ENCODE measurements at regions not wholly inside any gene's neighbourhood (a gene's known extent, or its start where the extent isn't known, plus 50 kb on each side); places are given as distances from the start of the nearest gene placed in this dataset.

DNA sequence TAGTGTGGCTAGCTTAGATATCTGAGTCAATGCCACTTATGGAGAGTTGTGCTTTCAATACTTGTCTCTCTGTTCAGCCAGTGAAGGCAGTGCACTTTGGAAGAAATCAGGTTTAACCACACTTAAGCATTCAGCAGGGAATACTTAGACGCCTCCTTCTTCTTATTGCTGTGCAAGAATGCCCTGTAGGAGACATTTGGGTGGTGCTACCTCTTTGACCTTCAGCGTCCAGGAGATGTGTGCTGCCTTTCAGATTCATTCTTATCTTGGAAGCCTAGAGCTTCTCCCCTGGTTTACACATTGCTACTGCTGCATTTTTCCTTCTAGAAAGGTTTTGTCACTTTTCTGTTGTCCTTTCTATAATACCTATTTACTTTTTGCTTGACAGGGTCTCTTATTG lies 350.5 kb downstream of the ARL6IP6 start:
- no peaks in the 10 kb centered on the region for H3K9me3 ChIP-seq (ENCODE audit: insufficient read depth, low read length)
- no peaks in the 10 kb centered on the region for H3K79me2 ChIP-seq (ENCODE audit: low read length)
- no peak overlapping the region for H3K4me2 ChIP-seq (ENCODE audit: low read length)
- no peaks in the 10 kb centered on the region for H3K27me3 ChIP-seq (ENCODE audit: low read depth, low read length)
- H3K4me3 ChIP-seq (ENCODE audit: low read length), result no peak overlapping the region
- H3K36me3 ChIP-seq (replicated peaks; ENCODE audit: low read depth, low read length), result no peaks in the 10 kb centered on the region
- no peak overlapping the region for H2AFZ ChIP-seq (ENCODE audit: low read depth, low read length)
- H3K4me1 ChIP-seq (ENCODE audit: low read length), result peaks cover 3% of the 10 kb centered on the region; the same call in 1 of the 2 replicates
- no peak overlapping the region for H3K27ac ChIP-seq (ENCODE audit: low read length)
- H4K20me1 ChIP-seq (ENCODE audit: insufficient read depth, low read length), result no peaks in the 10 kb centered on the region
- no peak for TF ChIP-seq EZH2phosphoT487 (IDR thresholded peaks at IDR 0.05; ENCODE audit: low read depth)
- TF ChIP-seq, protein P1, sequence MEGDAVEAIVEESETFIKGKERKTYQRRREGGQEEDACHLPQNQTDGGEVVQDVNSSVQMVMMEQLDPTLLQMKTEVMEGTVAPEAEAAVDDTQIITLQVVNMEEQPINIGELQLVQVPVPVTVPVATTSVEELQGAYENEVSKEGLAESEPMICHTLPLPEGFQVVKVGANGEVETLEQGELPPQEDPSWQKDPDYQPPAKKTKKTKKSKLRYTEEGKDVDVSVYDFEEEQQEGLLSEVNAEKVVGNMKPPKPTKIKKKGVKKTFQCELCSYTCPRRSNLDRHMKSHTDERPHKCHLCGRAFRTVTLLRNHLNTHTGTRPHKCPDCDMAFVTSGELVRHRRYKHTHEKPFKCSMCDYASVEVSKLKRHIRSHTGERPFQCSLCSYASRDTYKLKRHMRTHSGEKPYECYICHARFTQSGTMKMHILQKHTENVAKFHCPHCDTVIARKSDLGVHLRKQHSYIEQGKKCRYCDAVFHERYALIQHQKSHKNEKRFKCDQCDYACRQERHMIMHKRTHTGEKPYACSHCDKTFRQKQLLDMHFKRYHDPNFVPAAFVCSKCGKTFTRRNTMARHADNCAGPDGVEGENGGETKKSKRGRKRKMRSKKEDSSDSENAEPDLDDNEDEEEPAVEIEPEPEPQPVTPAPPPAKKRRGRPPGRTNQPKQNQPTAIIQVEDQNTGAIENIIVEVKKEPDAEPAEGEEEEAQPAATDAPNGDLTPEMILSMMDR (IDR thresholded peaks at IDR 0.05; ENCODE audit: low read depth, low read length), result no peak
- H3K9ac ChIP-seq (ENCODE audit: low read length), result no peak overlapping the region

DNA sequence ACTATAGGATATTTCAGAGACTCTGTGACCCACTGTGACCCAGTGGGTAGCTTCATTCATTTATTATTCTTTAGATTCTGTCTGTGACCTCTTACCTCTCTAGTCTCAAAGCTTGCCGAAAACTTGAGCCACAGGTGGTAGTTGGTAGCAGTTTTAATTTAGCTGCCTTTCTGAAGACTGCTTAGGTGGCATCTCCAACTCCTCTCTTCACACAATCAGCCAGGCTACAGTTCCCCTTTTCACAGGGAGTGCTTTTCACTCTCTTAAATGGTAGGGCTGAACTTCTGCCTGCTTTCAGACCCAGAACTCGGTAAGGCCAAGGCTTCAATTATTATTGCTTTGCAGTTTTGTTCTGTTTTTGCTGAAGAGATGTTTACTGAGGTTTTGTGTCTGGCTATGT lies 349.6 kb downstream of the ARL6IP6 start:
- no peak overlapping the region for H3K4me3 ChIP-seq (ENCODE audit: low read length)
- no peaks in the 10 kb centered on the region for H3K9me3 ChIP-seq (ENCODE audit: insufficient read depth, low read length)
- peaks cover 3% of the 10 kb centered on the region; the same call in 1 of the 2 replicates for H3K4me1 ChIP-seq (ENCODE audit: low read length)
- H3K27me3 ChIP-seq (ENCODE audit: low read depth, low read length), result no peaks in the 10 kb centered on the region
- H2AFZ ChIP-seq (ENCODE audit: low read depth, low read length), result 0 out of 2 replicates have a peak overlapping the region, but pooled peaks have one; percentile 18
- H3K79me2 ChIP-seq (ENCODE audit: low read length), result no peaks in the 10 kb centered on the region
- H3K4me2 ChIP-seq (ENCODE audit: low read length), result no peak overlapping the region
- no peaks in the 10 kb centered on the region for H3K36me3 ChIP-seq (replicated peaks; ENCODE audit: low read depth, low read length)
- H3K27ac ChIP-seq (ENCODE audit: low read length), result no peak overlapping the region
- no peak for TF ChIP-seq EZH2phosphoT487 (IDR thresholded peaks at IDR 0.05; ENCODE audit: low read depth)
- TF ChIP-seq, protein P1 (IDR thresholded peaks at IDR 0.05; ENCODE audit: low read depth, low read length), result no peak
- no peak overlapping the region for H3K9ac ChIP-seq (ENCODE audit: low read length)
- H4K20me1 ChIP-seq (ENCODE audit: insufficient read depth, low read length), result no peaks in the 10 kb centered on the region

DNA sequence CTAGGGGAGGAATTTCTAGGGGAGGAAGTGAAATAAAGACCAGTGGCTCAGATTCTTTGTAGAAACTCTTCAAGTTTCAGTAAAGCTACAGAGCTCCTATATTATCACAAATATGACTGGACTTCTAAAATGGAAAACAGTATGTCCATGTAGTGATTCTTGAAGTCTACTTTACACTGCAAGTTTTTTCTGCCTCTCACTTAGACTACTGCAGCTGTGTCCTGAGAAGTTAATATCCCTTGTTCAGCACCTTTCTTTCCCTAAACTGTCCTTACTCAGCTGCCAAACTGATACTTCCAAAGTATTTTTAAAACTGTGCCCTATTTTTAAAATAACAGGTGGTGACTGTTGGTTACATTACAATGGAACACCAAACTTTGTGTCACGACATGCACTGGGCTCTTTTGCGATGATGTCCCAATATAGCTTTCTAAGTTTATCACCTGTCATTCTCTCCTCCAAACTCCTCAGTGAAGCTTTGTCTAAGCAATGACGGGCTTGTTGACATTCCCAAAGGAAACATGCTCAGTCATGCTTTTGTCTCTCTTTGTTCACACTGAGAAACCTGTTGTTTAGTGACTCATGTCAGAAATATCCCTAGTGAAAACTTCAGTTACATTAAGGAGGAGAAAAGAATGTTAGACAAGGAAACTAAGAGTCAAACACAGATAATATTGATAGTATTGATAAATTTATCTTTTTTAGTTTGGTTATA lies 341.1 kb downstream of the ARL6IP6 start:
- Histone ChIP-seq H3K27me3 (ENCODE audit: low read depth, low read length) (no peaks in the 10 kb centered on the region), H3K4me3 (ENCODE audit: low read length) (no peak overlapping the region), H3K4me1 (ENCODE audit: low read length) (peaks cover 24% of the 10 kb centered on the region), H3K27ac (ENCODE audit: low read length) (no peak overlapping the region), H3K9ac (ENCODE audit: low read length) (no peak overlapping the region), H2AFZ (ENCODE audit: low read depth, low read length) (no peak overlapping the region), H3K36me3 (replicated peaks; ENCODE audit: low read depth, low read length) (no peaks in the 10 kb centered on the region), H3K79me2 (ENCODE audit: low read length) (no peaks in the 10 kb centered on the region), H3K9me3 (ENCODE audit: insufficient read depth, low read length) (no peaks in the 10 kb centered on the region), H4K20me1 (ENCODE audit: insufficient read depth, low read length) (no peaks in the 10 kb centered on the region), H3K4me2 (ENCODE audit: low read length) (peak overlapping the region; percentile 19; the same call in 1 of the 2 replicates)
- TF ChIP-seq EZH2phosphoT487 (IDR thresholded peaks at IDR 0.05; ENCODE audit: low read depth), result no peak
- TF ChIP-seq, protein P1 (IDR thresholded peaks at IDR 0.05; ENCODE audit: low read depth, low read length), result no peak

DNA sequence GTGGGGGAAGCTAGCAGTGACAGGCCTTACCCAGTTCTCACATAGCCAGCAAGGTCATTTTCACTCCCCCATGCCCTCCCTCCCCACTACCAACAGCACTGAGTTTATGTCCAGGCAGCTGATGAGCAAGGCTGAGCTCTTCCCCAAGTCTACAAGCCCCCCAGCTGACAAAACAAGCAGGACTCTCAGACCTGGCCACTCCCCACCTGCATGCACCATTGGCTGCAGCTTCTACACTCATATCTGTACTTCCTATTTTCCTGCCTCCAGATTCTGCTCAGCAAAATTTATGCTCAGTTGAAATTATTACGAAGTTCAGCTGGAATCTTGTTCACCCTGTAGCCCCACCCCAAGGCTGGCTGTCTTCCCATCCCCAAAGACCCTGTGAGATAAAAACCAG lies 339.3 kb downstream of the ARL6IP6 start:
- H3K4me3 ChIP-seq (ENCODE audit: low read length), result no peak overlapping the region
- H3K27me3 ChIP-seq (ENCODE audit: low read depth, low read length), result no peaks in the 10 kb centered on the region
- H3K9ac ChIP-seq (ENCODE audit: low read length), result no peak overlapping the region
- H3K79me2 ChIP-seq (ENCODE audit: low read length), result no peaks in the 10 kb centered on the region
- H3K9me3 ChIP-seq (ENCODE audit: insufficient read depth, low read length), result no peaks in the 10 kb centered on the region
- H2AFZ ChIP-seq (ENCODE audit: low read depth, low read length), result no peak overlapping the region
- H3K27ac ChIP-seq (ENCODE audit: low read length), result no peak overlapping the region
- no peak for TF ChIP-seq EZH2phosphoT487 (IDR thresholded peaks at IDR 0.05; ENCODE audit: low read depth)
- TF ChIP-seq, protein P1 (IDR thresholded peaks at IDR 0.05; ENCODE audit: low read depth, low read length), result no peak
- H4K20me1 ChIP-seq (ENCODE audit: insufficient read depth, low read length), result no peaks in the 10 kb centered on the region
- H3K36me3 ChIP-seq (replicated peaks; ENCODE audit: low read depth, low read length), result no peaks in the 10 kb centered on the region
- peaks cover 24% of the 10 kb centered on the region for H3K4me1 ChIP-seq (ENCODE audit: low read length)
- H3K4me2 ChIP-seq (ENCODE audit: low read length), result peak overlapping the region; percentile 11; the same call in 1 of the 2 replicates
